HG02981 (cell line): ENCODE measurements at regions not wholly inside any gene's neighbourhood (a gene's known extent, or its start where the extent isn't known, plus 50 kb on each side); places are given as distances from the start of the nearest gene placed in this dataset.
"Not testable (repeated sequence)": the region's sequence is repeated elsewhere in the genome, so short reads cannot be mapped to it uniquely, and the experiment has no call there.

ENCODE experiments used
- ATAC-seq: cut with Tn5 transposase; IDR thresholded peaks from one replicate; pipeline ENCODE4 v1.9.1; 2021; ENCODE audit warnings: mild to moderate bottlenecking, moderate library complexity; ENCODE audit not compliant: unreplicated experiment

DNA sequence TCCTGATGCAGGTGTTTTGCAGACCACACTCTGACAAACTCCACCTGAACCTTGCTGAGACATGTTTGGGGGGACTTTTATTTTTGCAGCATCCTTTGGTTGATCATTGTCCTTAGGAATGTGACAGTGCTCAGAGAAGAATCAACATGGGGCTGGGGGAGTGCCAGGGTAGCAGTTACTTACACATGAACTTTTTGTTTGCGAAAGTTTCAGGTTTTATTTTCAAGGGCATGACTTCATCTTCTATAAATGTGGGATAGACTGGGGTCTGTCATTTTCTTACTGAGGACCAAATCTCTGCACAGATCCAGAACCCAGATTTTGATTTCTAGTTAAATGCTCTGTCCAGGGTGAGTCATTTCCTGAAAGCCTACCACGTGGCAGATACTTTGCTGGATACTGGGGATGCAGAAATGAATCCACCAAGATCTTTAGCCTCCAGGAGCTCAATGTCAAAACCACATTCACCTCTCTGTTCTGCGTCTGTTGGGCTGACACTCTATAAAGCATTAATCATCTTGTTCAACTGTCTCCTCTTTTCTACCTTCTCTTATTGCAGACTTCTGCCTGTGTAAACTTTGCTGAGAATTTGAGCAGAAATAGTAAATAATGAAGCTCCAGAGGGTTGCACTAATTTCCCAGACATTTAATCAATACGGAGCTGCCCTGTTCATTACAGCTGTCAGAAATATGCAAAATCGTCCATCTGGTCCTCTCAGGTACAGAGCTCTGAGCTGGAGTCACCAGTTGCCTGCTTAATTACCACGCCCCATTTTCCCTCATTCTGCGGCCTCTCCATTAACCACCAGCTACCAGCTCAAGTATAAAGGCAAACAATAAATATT is 387.9 kb downstream of the MIAT start:
- no peak for ATAC-seq

DNA sequence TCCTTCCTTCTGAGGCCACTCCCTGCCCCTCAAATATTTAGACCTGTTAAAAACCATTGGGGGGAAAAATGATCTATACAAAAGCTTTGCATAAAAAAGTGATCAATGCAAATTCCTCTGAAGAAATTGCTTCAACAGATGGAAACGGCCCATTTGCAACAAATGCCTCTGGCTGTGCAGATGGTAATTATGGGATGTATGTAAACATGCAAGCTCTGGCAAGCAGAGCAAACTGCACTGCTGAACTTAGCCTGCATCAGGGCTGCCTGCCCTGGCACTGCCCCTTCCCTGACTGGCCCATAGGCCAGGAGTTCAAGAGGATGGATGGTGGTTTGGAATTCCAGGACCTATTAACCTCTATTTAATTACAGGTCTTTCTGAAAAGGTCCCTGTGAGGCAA is 388.7 kb downstream of the MIAT start:
- ATAC-seq = no peak

DNA sequence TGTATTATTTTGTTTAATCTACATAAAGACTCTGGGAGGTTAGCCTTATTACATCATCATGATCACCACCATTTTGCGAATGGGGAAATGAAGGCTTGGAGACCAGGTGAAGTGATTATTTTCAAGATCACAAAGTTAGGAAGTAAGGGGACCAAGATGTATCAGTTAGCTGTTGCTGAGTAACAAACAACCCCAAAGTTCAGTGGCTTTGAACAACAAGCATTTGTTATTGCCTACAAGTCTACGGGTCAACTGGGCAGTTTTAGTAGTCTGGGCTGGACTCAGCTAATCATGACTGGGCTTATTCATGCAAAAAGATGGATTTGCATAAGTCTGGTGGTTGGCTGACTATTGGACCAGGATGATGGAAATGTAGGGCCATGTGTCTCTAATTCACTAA is 389.2 kb downstream of the MIAT start:
- no peak for ATAC-seq

DNA sequence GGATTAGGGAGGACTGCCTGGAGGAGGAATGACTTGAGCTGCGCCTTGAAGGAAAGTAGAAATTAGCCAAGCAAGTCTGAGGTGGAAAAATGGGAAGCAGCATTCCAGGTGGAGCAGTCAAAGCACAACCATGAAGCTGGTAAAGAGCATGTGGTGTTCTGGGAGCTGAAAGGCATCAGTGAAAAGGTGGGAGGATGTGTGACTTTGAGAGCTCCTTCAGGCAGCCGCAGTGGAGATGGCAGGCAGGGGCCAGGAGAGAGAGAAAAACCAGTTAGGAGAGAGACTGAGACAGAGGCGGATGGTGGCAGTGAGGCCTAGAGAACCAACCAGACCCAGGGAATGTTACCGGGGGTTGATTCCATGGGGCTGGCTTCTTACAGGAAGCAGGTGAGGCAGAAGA is 393.4 kb downstream of the MIAT start:
- no peak for ATAC-seq

DNA sequence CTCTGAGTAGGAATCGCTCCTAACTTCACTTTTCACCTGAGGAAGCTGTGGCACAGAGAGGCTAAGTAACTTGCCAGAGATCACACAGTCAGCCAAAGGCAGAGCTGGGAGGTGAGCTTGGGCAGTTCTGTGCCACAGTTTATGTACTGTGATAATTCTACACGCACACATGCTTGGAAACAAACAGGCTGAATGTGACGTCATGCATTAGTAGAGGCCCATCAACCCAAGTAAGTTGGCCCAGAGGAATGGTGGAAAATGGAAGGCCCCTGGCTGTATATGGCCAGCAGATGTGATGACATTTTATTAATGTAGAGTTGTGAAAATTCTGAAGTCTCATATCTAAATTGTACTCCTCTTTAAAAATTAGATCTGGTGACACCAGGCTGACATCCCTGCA is 394.0 kb downstream of the MIAT start:
- ATAC-seq = no peak

DNA sequence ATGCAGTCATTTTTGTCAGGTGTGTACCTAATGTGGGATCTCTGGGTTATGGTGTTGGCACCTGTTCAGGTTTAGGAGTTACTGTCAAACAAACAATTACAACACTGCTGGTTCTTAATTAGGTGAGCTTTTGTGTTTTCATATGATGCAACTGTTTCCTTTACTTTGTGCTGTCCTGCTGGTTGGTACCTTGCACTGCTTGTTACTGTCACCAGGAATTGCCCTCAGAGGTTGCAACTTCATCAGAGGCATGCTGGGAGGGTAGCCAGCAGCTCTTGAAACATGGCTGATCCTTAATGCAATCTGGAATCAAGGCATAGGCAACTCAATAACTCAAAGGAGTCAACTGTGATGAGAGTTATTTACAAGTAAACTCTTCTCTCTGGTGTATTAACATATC is 400.3 kb downstream of the MIAT start:
- no peak for ATAC-seq

DNA sequence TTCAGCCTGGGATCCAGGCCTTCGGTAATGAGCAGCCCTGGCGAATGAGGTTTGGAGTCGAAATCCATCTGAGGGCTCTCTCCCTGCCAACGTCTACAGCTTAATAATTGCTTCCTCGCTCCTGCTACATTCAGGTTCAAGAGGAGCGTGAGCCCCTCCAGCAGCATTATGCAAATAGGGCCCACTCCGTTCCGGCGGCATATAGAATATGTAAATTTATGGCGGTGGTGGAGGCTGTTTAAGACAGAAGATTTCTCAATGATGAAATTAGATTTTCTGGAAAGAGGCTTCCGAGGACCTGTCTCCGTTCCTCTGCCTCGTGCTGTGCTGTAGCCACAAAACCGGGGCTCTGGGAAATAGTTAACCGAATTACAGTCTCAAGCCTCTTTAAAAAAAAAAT is 402.8 kb downstream of the MIAT start:
- no peak for ATAC-seq

DNA sequence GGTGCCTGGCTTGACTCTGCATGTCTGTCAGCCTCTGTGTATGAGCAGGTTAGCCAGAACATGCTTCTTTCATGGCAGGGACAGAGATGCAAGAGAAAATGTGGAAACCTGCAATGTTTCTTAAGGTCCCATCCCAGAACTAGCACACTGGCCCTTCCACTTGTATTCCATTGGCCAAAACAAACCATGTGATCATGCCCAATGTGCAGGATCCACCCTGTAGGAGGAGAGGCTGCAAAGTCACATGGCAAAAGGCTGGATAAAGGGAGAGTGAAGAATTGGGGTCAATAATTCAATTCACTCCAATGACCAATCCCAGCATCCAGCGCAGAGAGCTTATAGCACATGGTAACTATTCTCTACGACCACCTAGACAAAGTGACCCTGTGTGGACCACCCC is 405.5 kb downstream of the MIAT start:
- no peak for ATAC-seq

DNA sequence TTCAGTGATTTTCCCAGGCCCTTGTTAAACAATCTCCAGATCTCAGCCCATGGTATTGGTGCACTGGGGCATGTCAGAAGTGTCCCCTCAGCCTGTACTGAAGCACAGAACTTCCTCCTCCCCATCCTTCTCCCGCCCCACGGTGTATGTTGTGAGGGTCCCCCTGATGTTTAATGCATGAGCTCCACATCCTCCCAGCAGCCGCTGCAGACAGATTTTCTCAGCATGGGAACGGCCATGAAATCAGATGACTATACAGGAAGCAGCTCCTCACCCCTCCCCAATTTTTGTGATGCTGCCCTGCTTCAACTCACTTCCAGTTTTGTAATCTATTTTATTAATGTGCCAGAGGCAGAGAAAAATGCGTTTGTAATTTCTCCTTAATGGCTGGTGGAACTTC is 406.0 kb downstream of the MIAT start:
- ATAC-seq = no peak

DNA sequence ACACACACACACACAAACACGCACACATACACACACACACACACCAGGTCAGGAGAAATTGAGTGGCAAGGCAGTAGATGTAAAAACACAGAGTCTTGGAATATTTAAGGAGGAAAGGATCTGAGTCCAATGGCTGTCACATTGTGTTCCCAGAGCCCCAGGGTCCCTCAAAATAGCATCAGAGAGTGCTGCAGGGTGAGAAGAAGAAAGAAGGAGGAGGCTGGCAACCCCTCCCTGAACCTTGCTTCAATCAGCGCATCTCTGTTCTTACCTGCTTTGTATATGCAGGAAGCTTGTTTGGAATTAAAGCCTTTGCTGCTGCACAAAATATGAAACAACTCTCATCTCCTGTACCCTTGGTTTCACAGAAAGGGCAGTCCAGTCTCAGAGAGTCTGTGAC is 406.5 kb downstream of the MIAT start:
- ATAC-seq = no peak

DNA sequence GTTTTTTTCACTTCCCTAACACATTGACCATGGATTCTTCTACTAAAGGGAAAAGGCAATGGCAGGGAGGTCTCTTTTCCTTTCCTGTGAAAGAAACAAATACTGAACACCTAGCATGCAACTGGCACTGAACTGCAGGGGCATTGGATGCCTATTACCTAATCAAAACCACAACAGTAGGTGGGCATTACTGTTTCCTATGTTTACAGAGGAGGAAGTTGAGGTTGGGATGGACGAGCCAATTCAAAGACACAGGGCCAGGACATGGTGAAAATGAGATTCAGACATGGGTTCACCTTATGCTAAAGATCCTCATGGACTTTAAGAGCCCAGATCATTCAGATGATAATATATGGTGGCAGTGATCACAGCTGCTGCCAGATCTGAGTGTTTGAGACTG is 407.0 kb downstream of the MIAT start:
- ATAC-seq = no peak

DNA sequence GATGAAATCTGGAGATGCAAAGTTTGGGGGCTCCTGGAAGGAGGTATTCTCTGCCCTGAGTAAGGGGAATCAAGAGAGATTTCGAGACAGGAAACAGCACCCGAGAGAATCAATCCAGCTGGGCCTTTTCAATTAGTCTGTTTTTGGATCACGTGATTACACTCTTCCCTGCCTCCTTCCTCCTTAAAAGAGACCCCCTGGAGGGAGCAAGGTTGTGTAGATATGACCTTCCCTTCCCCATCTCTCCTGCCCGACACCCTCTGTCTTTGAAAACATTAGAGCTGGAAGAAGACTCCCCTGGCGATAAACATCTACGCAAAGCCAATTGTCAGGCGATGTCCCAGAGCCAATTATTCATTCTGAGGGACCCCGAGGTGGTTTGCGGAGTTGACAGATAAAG is 407.9 kb downstream of the MIAT start:
- ATAC-seq = no peak

DNA sequence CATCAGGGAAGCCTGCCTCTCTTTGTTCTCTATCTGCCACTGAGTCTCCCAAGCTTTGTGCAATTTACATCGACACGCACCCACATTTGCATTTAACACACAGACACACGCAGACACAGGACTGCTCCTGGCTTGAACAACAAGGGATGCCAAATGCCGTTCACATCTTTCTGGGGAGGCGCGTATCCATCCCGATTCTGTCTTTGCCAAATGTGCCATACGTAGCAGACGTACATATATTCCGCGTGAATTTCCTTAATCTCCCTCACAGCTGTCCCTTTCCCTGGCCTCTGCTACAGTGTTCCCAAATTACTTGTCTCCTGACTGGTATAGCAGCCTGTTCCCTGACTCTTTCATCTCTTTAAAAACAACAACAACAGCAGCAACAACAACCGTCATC is 409.5 kb downstream of the MIAT start:
- ATAC-seq = no peak

DNA sequence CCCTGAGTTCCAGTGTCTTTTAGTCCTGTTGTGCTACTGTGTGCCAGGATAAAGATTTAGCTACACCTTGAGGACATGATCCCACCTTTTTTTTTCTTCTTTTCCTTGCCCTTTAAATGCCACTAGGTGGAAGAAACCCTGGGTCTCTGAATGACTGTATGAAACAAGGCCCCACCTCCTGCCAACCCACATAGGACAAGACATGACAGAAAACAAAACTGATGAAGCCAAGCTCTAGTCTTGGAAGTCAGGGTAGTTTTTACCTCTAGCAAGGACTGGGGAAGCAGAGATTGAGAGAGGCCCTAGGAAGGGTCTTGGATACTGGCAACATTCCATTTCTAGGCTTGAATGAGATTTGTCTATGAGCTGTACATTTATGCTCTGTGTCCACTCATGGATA is 410.7 kb downstream of the MIAT start:
- ATAC-seq = no peak

DNA sequence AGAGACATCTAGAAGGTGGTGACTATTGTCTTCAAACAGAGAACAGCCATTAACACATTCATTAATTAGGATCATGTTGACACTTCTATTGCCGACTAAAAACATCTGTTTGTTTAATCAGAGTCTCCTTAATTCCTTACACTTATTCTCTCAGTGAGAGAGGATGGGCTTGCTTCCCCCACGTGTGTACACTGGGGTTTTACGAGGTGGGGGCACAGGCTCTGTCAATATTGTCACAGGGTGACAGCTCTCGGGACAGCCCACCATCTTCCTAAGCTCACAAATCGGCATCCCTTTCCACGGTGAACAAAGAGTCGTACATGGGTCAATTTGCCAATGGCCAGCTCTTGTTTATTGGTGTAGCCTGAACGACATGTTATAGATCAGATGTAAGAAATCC is 413.2 kb downstream of the MIAT start:
- ATAC-seq = no peak

DNA sequence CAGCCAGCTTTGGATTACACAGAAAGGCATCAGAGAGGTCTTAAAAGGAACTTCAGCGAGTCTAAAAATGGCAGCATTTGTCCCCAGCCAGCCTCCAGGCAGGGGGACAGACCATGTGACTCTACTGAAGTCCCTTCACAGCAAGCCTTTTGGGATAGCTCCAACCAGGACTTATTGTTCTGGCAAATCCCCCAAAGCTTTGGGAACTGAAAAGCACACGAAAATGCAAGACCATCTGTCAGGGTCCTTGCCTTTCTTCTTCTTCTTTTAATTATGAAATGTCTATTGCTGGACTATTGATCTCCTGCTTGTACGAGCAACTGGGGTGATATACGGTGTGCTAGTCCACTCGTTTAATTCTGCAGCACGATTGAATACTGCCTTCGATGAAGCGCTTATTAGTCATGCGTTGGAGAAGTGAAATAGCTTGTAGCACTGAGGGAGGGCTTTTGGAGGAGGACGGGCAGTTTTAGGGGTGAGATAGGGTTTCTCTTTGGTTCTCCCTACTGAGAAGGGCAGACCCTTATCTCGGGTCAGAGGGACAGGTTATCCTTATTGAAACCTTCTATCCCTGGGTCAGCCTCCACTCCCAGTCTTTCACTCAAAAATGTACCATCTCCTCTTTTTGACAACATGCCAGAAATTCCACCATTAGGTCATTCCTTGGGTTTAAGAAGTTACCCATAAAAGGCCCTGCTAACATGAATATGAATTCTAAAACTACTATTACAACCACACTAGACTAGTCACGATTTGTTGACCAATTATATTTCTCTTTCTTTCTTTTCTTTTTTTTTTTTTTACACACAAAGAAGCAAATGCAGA is 416.4 kb downstream of the MIAT start:
- no peak for ATAC-seq

DNA sequence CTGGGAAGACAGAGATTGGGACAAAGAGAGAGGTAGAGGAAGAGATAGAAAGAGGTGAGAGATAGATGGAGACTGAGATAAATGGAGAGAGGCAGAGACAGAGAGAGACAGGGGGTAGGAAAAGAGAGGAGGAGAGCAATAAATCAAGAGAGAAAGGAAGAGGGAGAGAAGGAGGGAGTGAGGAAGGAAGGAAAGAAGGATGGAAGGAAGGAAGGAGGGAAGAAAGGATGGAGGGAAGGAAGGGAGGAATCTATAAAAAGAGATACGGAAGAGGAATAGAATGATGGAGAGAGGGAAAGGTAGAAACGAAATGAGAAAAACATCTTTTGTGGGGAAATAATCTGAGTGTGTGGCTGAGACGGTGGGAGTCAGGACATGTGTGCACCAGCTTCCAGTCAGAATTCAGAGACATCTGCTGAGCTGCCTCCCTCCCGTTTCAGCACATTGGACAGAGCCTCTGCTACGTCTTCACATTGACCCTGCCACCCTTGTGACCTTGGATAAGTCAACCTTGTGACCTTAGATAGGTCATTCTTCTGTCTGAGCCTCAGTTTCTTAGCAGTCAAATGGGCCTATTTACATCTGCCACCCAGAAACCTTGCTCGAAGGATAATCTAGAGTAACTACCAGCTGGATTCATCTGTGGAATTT is 417.8 kb downstream of the MIAT start:
- ATAC-seq = no peak

DNA sequence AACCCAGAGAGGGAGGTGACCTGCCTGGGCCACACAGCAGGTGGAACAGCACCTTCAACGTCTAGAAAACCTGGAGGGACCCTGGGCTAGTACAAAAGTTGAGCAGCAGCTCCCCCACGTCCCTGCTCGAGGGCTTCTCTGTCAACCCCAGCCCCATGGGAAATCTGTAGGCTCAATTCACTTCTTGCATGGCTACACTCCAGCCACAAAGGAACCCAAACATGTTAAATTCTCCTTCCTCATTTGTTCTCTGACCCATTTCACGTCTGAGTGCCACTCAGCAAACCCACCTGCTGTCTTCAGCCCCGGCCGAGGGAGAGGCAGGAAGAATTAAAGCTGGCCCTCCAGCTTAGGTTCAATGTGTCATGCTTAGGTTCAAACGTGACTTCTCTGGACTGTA is 418.5 kb downstream of the MIAT start:
- no peak for ATAC-seq

DNA sequence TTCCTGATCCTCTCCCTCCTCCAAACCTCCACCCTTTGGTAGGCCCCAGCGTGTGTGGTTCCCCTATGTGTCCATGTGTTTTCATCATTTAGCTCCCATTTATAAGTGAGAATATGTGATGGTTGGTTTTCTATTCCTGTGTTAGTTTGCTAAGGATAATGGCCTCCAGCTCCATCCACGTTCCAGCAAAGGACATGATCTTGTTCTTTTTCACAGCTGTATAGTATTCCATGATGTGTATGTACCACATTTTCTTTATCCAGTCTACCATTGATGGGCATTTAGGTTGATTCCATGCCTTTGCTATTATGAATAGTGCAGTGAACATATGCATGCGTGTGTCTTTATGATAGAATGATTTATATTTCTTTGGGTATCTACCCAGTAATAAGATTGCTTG is 420.7 kb downstream of the MIAT start:
- not testable (repeated sequence) for ATAC-seq

DNA sequence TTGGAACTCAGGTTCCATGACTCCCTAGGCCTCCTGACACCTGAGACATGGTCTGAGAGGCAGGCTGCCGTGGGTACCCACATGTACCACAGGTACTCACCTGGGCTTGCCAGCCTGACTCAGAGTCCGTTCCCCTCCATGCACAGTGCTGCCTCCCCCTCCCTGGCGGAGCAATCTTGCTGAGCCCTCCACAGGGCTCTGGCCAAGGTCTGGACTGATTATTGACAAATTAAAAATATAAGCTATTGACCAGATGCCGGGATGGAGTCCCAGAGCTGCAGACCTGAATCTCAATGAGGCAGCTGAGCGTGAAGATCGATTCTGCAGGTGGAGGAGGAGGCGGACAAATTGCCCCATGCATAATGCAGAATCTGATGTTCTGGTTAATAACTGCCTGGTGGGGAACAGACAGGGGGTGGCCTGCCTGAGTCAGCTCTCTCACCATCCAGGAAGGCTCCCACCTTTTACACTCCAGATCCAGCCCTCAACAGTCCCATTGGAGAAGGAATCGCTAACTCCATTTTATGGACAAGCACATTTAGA is 422.7 kb downstream of the MIAT start:
- no peak for ATAC-seq

DNA sequence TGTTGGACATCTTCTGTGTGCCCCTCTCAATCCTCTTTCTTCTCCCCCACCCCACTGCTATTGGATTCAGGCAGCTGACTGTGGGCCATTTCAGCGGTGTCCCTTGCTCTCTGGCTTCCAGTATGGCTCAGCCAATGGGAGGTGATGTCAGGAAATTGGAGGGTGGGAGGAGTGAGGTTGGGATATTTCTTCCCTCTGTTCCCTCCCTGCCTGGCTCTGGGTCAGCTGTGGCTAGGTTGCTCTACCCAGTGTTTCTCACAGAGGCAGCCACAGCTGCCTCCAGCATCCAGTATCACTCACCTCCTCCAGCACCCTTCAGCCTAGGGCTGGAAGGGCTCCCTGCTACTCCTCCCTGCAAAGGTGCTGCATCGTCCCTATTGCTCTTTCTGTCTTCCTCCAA is 423.5 kb downstream of the MIAT start:
- ATAC-seq = no peak

DNA sequence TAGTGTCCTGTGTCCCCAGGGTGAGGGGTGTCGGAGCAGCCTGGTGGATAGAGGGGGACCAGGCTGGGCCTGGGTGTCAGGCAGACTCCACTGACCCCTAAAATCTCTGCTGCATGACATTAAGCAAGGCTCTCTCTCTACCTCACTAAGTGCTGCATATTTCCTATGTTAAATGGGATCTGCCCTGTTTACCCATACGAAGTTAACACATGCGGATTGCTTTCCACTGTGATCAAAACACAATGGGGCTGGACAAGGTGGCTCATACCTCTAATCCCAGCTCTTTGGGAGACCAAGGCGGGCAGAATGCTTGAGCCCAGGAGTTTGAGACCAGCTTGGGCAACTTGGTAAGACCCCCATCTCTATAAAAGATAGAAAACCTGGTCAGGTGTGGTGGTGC is 426.2 kb downstream of the MIAT start:
- no peak for ATAC-seq
